GM23338 (cell line): ENCODE measurements at regions not wholly inside any gene's neighbourhood (a gene's known extent, or its start where the extent isn't known, plus 50 kb on each side); places are given as distances from the start of the nearest gene placed in this dataset.

Experiments used
- ATAC-seq: fragments of 200-7000 bp; cut with Tn5 transposase; 3 replicates; pipeline ENCODE4 v1.9.1; 2020
- DNase-seq: peaks from one replicate; pipeline ENCODE4 v3.0.0-alpha.2; 2015; ENCODE audit warnings: low spot score
- H2AFZ ChIP-seq: fragments of 200-600 bp; sonication (generic); 2 replicates; pipeline ENCODE4 v1.8.0; 2016; ENCODE audit warnings: antibody characterized with exemption, mild to moderate bottlenecking, moderate library complexity
- H3F3A ChIP-seq: fragments of 200-600 bp; sonication (generic); replicated peaks from 2 replicates; pipeline ENCODE4 v1.8.0; 2017; ENCODE audit warnings: antibody characterized with exemption, mixed run types, low read depth
- H3K27ac ChIP-seq: fragments of 200-600 bp; sonication (generic); 2 replicates; pipeline ENCODE4 v1.6.1; 2016; ENCODE audit warnings: low read depth
- H3K27me3 ChIP-seq: fragments of 200-600 bp; sonication (generic); 2 replicates; pipeline ENCODE4 v1.8.0; 2016; ENCODE audit warnings: mild to moderate bottlenecking, mixed run types, moderate library complexity; ENCODE audit not compliant: insufficient read depth
- H3K36me3 ChIP-seq: fragments of 200-600 bp; sonication (generic); 2 replicates; pipeline ENCODE4 v1.8.0; 2016; ENCODE audit warnings: mild to moderate bottlenecking; ENCODE audit not compliant: insufficient read depth
- H3K4me1 ChIP-seq: fragments of 200-600 bp; sonication (generic); 2 replicates; pipeline ENCODE4 v1.8.0; 2016; ENCODE audit warnings: mild to moderate bottlenecking, moderate library complexity; ENCODE audit not compliant: insufficient read depth
- H3K4me2 ChIP-seq: fragments of 200-600 bp; sonication (generic); 2 replicates; pipeline ENCODE4 v1.7.1; 2017; ENCODE audit warnings: mixed run types
- H3K4me3 ChIP-seq: fragments of 200-600 bp; sonication (generic); 2 replicates; pipeline ENCODE4 v1.6.1; 2016; ENCODE audit warnings: mixed run types
- H3K79me2 ChIP-seq: fragments of 200-600 bp; sonication (generic); replicated peaks from 2 replicates; pipeline ENCODE4 v1.8.0; 2017; ENCODE audit warnings: mild to moderate bottlenecking; ENCODE audit not compliant: insufficient read depth
- H3K9me2 ChIP-seq: fragments of 200-600 bp; sonication (generic); 2 replicates; pipeline ENCODE4 v1.8.0; 2017; ENCODE audit not compliant: insufficient read depth
- H4K20me1 ChIP-seq: fragments of 200-600 bp; sonication (generic); replicated peaks from 2 replicates; pipeline ENCODE4 v1.8.0; 2017; ENCODE audit warnings: mild to moderate bottlenecking; ENCODE audit not compliant: insufficient read depth
- H3K27ac Mint-ChIP-seq: 2 replicates; pipeline ENCODE4 v1.8.0; 2020; ENCODE audit warnings: inconsistent platforms, mild to moderate bottlenecking, moderate library complexity, mixed read lengths
- H3K27me3 Mint-ChIP-seq: 3 replicates; pipeline ENCODE4 v1.8.0; 2022; ENCODE audit warnings: low read depth, mild to moderate bottlenecking, moderate library complexity, mixed read lengths, inconsistent platforms; ENCODE audit not compliant: insufficient read depth, poor library complexity
- H3K36me3 Mint-ChIP-seq: 3 replicates; pipeline ENCODE4 v1.8.0; 2021; ENCODE audit warnings: low read depth, mild to moderate bottlenecking, inconsistent platforms, moderate library complexity, mixed read lengths
- H3K4me1 Mint-ChIP-seq: 3 replicates; pipeline ENCODE4 v1.8.0; 2020; ENCODE audit warnings: mild to moderate bottlenecking, inconsistent platforms, mixed read lengths
- H3K4me3 Mint-ChIP-seq: 3 replicates; pipeline ENCODE4 v1.8.0; 2021; ENCODE audit warnings: moderate library complexity, mild to moderate bottlenecking, inconsistent platforms, mixed read lengths
- H3K9me3 Mint-ChIP-seq: 3 replicates; pipeline ENCODE4 v1.8.0; 2020; ENCODE audit warnings: moderate library complexity, mild to moderate bottlenecking, inconsistent platforms, mixed read lengths
- CREB1 ChIP-seq: fragments of 250-450 bp; sonication (Bioruptor Pico); IDR thresholded peaks from 2 replicates; pipeline ENCODE4 v1.5.0; 2020; ENCODE audit warnings: low read depth, mild to moderate bottlenecking, moderate library complexity
- CTCF ChIP-seq, 2 experiments: fragments of 200-600 bp in 1 of 2; sonication (generic) in 1 of 2; conservative IDR thresholded peaks; 2 replicates each; pipeline versions ENCODE4 v1.5.1 to v1.6.1; 2016 to 2017; ENCODE audit warnings: antibody characterized with exemption in 2 of 2, low read depth in 2 of 2, mild to moderate bottlenecking in 2 of 2, moderate library complexity in 1 of 2
- ETS1 ChIP-seq: IDR thresholded peaks from 2 replicates; pipeline ENCODE4 v1.6.1; 2016; ENCODE audit warnings: antibody characterized with exemption
- EZH2 ChIP-seq: fragments of 200-600 bp; sonication (generic); IDR thresholded peaks from one replicate; pipeline ENCODE4 v1.8.0; 2017; ENCODE audit warnings: antibody characterized with exemption, mild to moderate bottlenecking, low read depth; ENCODE audit not compliant: unreplicated experiment
- EZH2phosphoT487 ChIP-seq: fragments of 200-600 bp; sonication (generic); IDR thresholded peaks from one replicate; pipeline ENCODE4 v1.8.1; 2018; ENCODE audit warnings: antibody characterized with exemption; ENCODE audit not compliant: unreplicated experiment
- JUNB ChIP-seq: IDR thresholded peaks from one replicate; pipeline ENCODE4 v1.6.1; 2016; ENCODE audit warnings: antibody characterized with exemption; ENCODE audit not compliant: unreplicated experiment
- NANOG ChIP-seq: IDR thresholded peaks from 2 replicates; pipeline ENCODE4 v1.6.1; 2016; ENCODE audit warnings: antibody characterized with exemption, borderline replicate concordance
- REST ChIP-seq: IDR thresholded peaks from one replicate; pipeline ENCODE4 v1.6.1; 2018; ENCODE audit warnings: antibody characterized with exemption; ENCODE audit not compliant: unreplicated experiment
- STAT1 ChIP-seq: IDR thresholded peaks from one replicate; pipeline ENCODE4 v1.6.1; 2016; ENCODE audit warnings: antibody characterized with exemption; ENCODE audit not compliant: unreplicated experiment
- ZNF114 ChIP-seq: fragments of 250-450 bp; sonication (Bioruptor Pico); IDR thresholded peaks from 2 replicates; pipeline ENCODE4 v1.5.0; 2020; ENCODE audit warnings: mild to moderate bottlenecking, moderate library complexity
- ZNF331 ChIP-seq: fragments of 250-450 bp; sonication (Bioruptor Pico); IDR thresholded peaks from 2 replicates; pipeline ENCODE4 v1.5.0; 2020; ENCODE audit warnings: low read depth, mild to moderate bottlenecking, moderate library complexity

- Histone ChIP-seq H3K4me1 (no peaks in the 10 kb centered on the region), H4K20me1 (no peaks in the 10 kb centered on the region), H3F3A (no peaks in the 10 kb centered on the region), H3K4me3 (no peak overlapping the region), H3K27ac (no peak overlapping the region), H3K9me2 (peaks cover 3% of the 10 kb centered on the region; the same call in 1 of the 2 replicates), H3K79me2 (no peaks in the 10 kb centered on the region), H3K27me3 (no peaks in the 10 kb centered on the region), H3K4me2 (no peak overlapping the region), H2AFZ (no peak overlapping the region), H3K36me3 (no peaks in the 10 kb centered on the region)
- H3K9me3 Mint-ChIP-seq: no peaks in the 10 kb centered on the region; the same call in 2 of the 3 replicates
- TF ChIP-seq EZH2phosphoT487 (no peak), CTCF (conservative IDR thresholded peaks at IDR 0.05; ENCODE audit: low read depth in 2 of 2) (peak in 1 of 2 experiments; percentile 16; a peak in 1 of 4 replicates)
- DNase-seq (peak; percentile 3), ATAC-seq (peak; percentile 31; the same call in 1 of the 3 replicates)
- no peaks in the 10 kb centered on the region for H3K27me3 Mint-ChIP-seq
- no peak overlapping the region for H3K27ac Mint-ChIP-seq
- peaks cover 4% of the 10 kb centered on the region; the same call in 1 of the 3 replicates for H3K36me3 Mint-ChIP-seq
- no peak overlapping the region for H3K4me3 Mint-ChIP-seq
- H3K4me1 Mint-ChIP-seq: no peaks in the 10 kb centered on the region
Measured at GRCh38 chr3:104126864-104127553, 1239.7 kb upstream of the ALCAM start.

GRCh38 chr3:104127830-104128229 is 1238.9 kb upstream of the ALCAM start:
- no peaks in the 10 kb centered on the region; the same call in 2 of the 3 replicates for H3K9me3 Mint-ChIP-seq
- no peak for ATAC-seq
- no peak for TF ChIP-seq ETS1
- TF ChIP-seq JUNB: no peak
- no peak for TF ChIP-seq REST
- no peak for TF ChIP-seq EZH2phosphoT487
- no peak for TF ChIP-seq ZNF331 (CRISPR knock-in tag)
- no peak for TF ChIP-seq ZNF114
- no peak for TF ChIP-seq NANOG
- no peak for TF ChIP-seq STAT1
- TF ChIP-seq EZH2: no peak
- no peak for TF ChIP-seq CREB1
- no peak for TF ChIP-seq CTCF (conservative IDR thresholded peaks at IDR 0.05; ENCODE audit: low read depth in 2 of 2)
- H3K4me3 Mint-ChIP-seq: no peak overlapping the region
- H3K27ac Mint-ChIP-seq: no peak overlapping the region
- Histone ChIP-seq H2AFZ (no peak overlapping the region), H3K36me3 (no peaks in the 10 kb centered on the region), H3K4me2 (no peak overlapping the region), H3K27ac (no peak overlapping the region), H3K4me3 (no peak overlapping the region), H4K20me1 (no peaks in the 10 kb centered on the region), H3K79me2 (no peaks in the 10 kb centered on the region), H3K9me2 (peaks cover 3% of the 10 kb centered on the region; the same call in 1 of the 2 replicates), H3K4me1 (no peaks in the 10 kb centered on the region), H3F3A (no peaks in the 10 kb centered on the region), H3K27me3 (no peaks in the 10 kb centered on the region)
- peaks cover 4% of the 10 kb centered on the region; the same call in 1 of the 3 replicates for H3K36me3 Mint-ChIP-seq
- no peaks in the 10 kb centered on the region for H3K4me1 Mint-ChIP-seq
- DNase-seq: no peak
- no peaks in the 10 kb centered on the region for H3K27me3 Mint-ChIP-seq
